HG03571 (cell line): ENCODE measurements at regions not wholly inside any gene's neighbourhood (a gene's known extent, or its start where the extent isn't known, plus 50 kb on each side); places are given as distances from the start of the nearest gene placed in this dataset.
"Not testable (repeated sequence)": the region's sequence is repeated elsewhere in the genome, so short reads cannot be mapped to it uniquely, and the experiment has no call there.

Experiments used
- ATAC-seq: cut with Tn5 transposase; IDR thresholded peaks from one replicate; pipeline ENCODE4 v1.9.1; 2021; ENCODE audit not compliant: unreplicated experiment

- no peak for ATAC-seq
Observed at GRCh38 chr13:105773241-105773640, 762.2 kb downstream of the EFNB2 start.

- no peak for ATAC-seq
Observed at GRCh38 chr13:105764486-105764885, 771.0 kb downstream of the EFNB2 start.

GRCh38 chr13:105763851-105764250 lies 771.6 kb downstream of the EFNB2 start:
- no peak for ATAC-seq

- no peak for ATAC-seq
Observed at GRCh38 chr13:105762096-105762495, 773.4 kb downstream of the EFNB2 start.

GRCh38 chr13:105758918-105759860 lies 776.3 kb downstream of the EFNB2 start:
- no peak for ATAC-seq

- ATAC-seq = no peak
Observed at GRCh38 chr13:105740739-105741138, 794.7 kb downstream of the EFNB2 start.

- no peak for ATAC-seq
Observed at GRCh38 chr13:105737688-105738087, 797.8 kb downstream of the EFNB2 start.

GRCh38 chr13:105735281-105735680 lies 800.2 kb downstream of the EFNB2 start:
- ATAC-seq = no peak

- ATAC-seq = no peak
Observed at GRCh38 chr13:105732806-105733529, 802.5 kb downstream of the EFNB2 start.

GRCh38 chr13:105725887-105726286 lies 809.6 kb downstream of the EFNB2 start:
- no peak for ATAC-seq

- ATAC-seq = no peak
Observed at GRCh38 chr13:105721016-105721415, 814.4 kb downstream of the EFNB2 start.

GRCh38 chr13:105719859-105720258 lies 815.6 kb downstream of the EFNB2 start:
- ATAC-seq = no peak

GRCh38 chr13:105709181-105709580 lies 826.3 kb downstream of the EFNB2 start:
- ATAC-seq = no peak

GRCh38 chr13:105703843-105704242 lies 831.6 kb downstream of the EFNB2 start:
- ATAC-seq = no peak

- ATAC-seq = no peak
Observed at GRCh38 chr13:105702441-105702840, 833.0 kb downstream of the EFNB2 start.

- ATAC-seq = no peak
Observed at GRCh38 chr13:105692769-105693168, 842.7 kb downstream of the EFNB2 start.

- no peak for ATAC-seq
Observed at GRCh38 chr13:105684216-105684615, 851.2 kb downstream of the EFNB2 start.

GRCh38 chr13:105679838-105680237 lies 855.6 kb downstream of the EFNB2 start:
- no peak for ATAC-seq

- no peak for ATAC-seq
Observed at GRCh38 chr13:105678072-105678471, 857.4 kb downstream of the EFNB2 start.

GRCh38 chr13:105672881-105673280 lies 862.6 kb downstream of the EFNB2 start:
- no peak for ATAC-seq

GRCh38 chr13:105671131-105671530 lies 864.3 kb downstream of the EFNB2 start:
- ATAC-seq = not testable (repeated sequence)
